CD14-positive monocyte (primary cell): ENCODE measurements at regions not wholly inside any gene's neighbourhood (a gene's known extent, or its start where the extent isn't known, plus 50 kb on each side); places are given as distances from the start of the nearest gene placed in this dataset.

ENCODE experiments used
- DNase-seq, 3 donors: peaks; one replicate each; pipeline ENCODE4 v3.0.0-alpha.2; 2011 to 2022
- H2AFZ ChIP-seq: 2 replicates; pipeline ENCODE4 v1.6.0; 2012; ENCODE audit warnings: mild to moderate bottlenecking, low read depth, low read length, inconsistent platforms; ENCODE audit not compliant: insufficient read depth, poor library complexity, severe bottlenecking
- H3K27ac ChIP-seq, 2 donors: 1 replicate in 1 of 2; 2 replicates in 1 of 2; pipeline ENCODE4 v1.5.1; 2012 to 2013; ENCODE audit warnings: low read length in 2 of 2, control low read depth in 1 of 2, inconsistent platforms in 1 of 2, low read depth in 1 of 2, mild to moderate bottlenecking in 1 of 2
- H3K27me3 ChIP-seq, 2 donors: one replicate each; pipeline versions ENCODE4 v1.6.0 to v1.6.1; 2011 to 2013; ENCODE audit warnings: low read length in 2 of 2; ENCODE audit not compliant: control insufficient read depth in 2 of 2, insufficient read depth in 2 of 2
- H3K36me3 ChIP-seq, 2 donors: replicated peaks in 1 of 2; 1 replicate in 1 of 2; 2 replicates in 1 of 2; pipeline versions ENCODE4 v1.5.1 to v1.6.1; 2012 to 2013; ENCODE audit warnings: low read length in 2 of 2, control low read depth in 1 of 2, inconsistent platforms in 1 of 2, mild to moderate bottlenecking in 1 of 2; ENCODE audit not compliant: insufficient read depth in 2 of 2, control insufficient read depth in 1 of 2
- H3K4me1 ChIP-seq, 2 donors: 1 replicate in 1 of 2; 2 replicates in 1 of 2; pipeline versions ENCODE4 v1.5.1 to v1.6.1; 2012 to 2013; ENCODE audit warnings: low read length in 2 of 2, control low read depth in 1 of 2, inconsistent platforms in 1 of 2, mild to moderate bottlenecking in 1 of 2, moderate library complexity in 1 of 2; ENCODE audit not compliant: insufficient read depth in 2 of 2, control insufficient read depth in 1 of 2
- H3K4me2 ChIP-seq: replicated peaks from 2 replicates; pipeline ENCODE3; 2012; ENCODE audit warnings: low read length, moderate library complexity, mild to moderate bottlenecking; ENCODE audit not compliant: poor library complexity, severe bottlenecking; ENCODE audit errors: extremely low read depth
- H3K4me3 ChIP-seq, 3 experiments: fragments of 200-600 bp in 1 of 3; sonication (generic) in 1 of 3; replicated peaks in 1 of 3; 1 replicate in 2 of 3; 2 replicates in 1 of 3; pipeline ENCODE4 v1.5.1; 2011 to 2013; ENCODE audit warnings: low read length in 3 of 3, mild to moderate bottlenecking in 3 of 3, control low read depth in 2 of 3, low read depth in 2 of 3, inconsistent platforms in 1 of 3, moderate library complexity in 1 of 3
- H3K79me2 ChIP-seq: 2 replicates; pipeline ENCODE4 v1.6.0; 2012; ENCODE audit warnings: mild to moderate bottlenecking, control low read depth, inconsistent platforms, low read length, moderate library complexity; ENCODE audit not compliant: insufficient read depth
- H3K9ac ChIP-seq: 2 replicates; pipeline ENCODE4 v1.6.0; 2017; ENCODE audit warnings: low read length, mild to moderate bottlenecking; ENCODE audit not compliant: insufficient read depth, poor library complexity, severe bottlenecking
- H3K9me3 ChIP-seq, 2 donors: replicated peaks in 1 of 2; 1 replicate in 1 of 2; 2 replicates in 1 of 2; pipeline versions ENCODE4 v1.5.1 to v1.6.1; 2012 to 2013; ENCODE audit warnings: low read length in 2 of 2, control low read depth in 1 of 2; ENCODE audit not compliant: control insufficient read depth in 1 of 2, insufficient read depth in 1 of 2
- H4K20me1 ChIP-seq: 2 replicates; pipeline ENCODE4 v1.6.0; 2012; ENCODE audit warnings: mild to moderate bottlenecking, low read length, control low read depth, moderate library complexity; ENCODE audit not compliant: insufficient read depth
- H3K27ac Mint-ChIP-seq, 7 donors: one replicate each; pipeline ENCODE4 v1.8.0; 2020; ENCODE audit warnings: mild to moderate bottlenecking in 7 of 7, mixed read lengths in 7 of 7, moderate library complexity in 6 of 7, inconsistent platforms in 2 of 7
- H3K27me3 Mint-ChIP-seq, 3 donors: one replicate each; pipeline ENCODE4 v1.8.0; 2021 to 2022; ENCODE audit warnings: low read depth in 3 of 3, mild to moderate bottlenecking in 3 of 3, mixed read lengths in 3 of 3, moderate library complexity in 3 of 3, inconsistent platforms in 1 of 3
- H3K36me3 Mint-ChIP-seq, 2 donors: one replicate each; pipeline ENCODE4 v1.8.0; 2020; ENCODE audit warnings: mixed read lengths in 2 of 2, inconsistent platforms in 1 of 2, mild to moderate bottlenecking in 1 of 2
- H3K4me1 Mint-ChIP-seq: one replicate; pipeline ENCODE4 v1.8.0; 2020; ENCODE audit warnings: mild to moderate bottlenecking, mixed read lengths
- H3K4me3 Mint-ChIP-seq, 2 donors: one replicate each; pipeline ENCODE4 v1.8.0; 2020; ENCODE audit warnings: mild to moderate bottlenecking in 2 of 2, mixed read lengths in 2 of 2, moderate library complexity in 1 of 2
- H3K9me3 Mint-ChIP-seq, 7 donors: one replicate each; pipeline ENCODE4 v1.8.0; 2020 to 2022; ENCODE audit warnings: mixed read lengths in 7 of 7, mild to moderate bottlenecking in 6 of 7, moderate library complexity in 6 of 7, inconsistent platforms in 2 of 7
- CTCF ChIP-seq: fragments of 200-600 bp; IDR thresholded peaks from one replicate; pipeline ENCODE4 v1.8.0; 2022; ENCODE audit warnings: antibody characterized with exemption, mild to moderate bottlenecking
- WGBS: methylation state at CpG from one replicate; pipeline ENCODE4 v1.1.5; 2013; ENCODE audit warnings: missing lambda C conversion rate; ENCODE audit not compliant: insufficient coverage; 5-methylcytosine and 5-hydroxymethylcytosine counted together
- intact Hi-C, 2 donors: fragments of 100-400 bp; cut with micrococcal nuclease; formaldehyde crosslinking; loops; one replicate each; pipeline versions ENCODE4 v1.15.0 to v1.15.1; 2023

DNA sequence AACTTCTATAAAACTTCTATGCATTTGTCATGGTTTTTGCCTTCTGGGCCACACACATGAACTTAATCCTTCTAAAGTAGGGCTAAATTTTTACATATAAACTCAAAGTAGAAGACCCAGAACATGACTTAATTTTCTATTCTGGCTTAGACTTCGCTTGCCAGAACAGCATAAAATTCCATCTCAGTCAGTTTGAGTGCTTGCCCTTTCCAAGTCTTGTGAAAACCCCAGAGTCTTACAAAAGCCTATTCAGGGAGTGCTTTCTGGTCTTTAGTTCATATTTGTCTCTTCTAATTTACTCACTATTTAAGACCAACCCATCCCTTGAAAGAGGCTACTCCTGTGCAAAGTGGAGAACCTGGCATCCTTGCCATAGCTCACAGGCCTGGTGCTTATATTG lies 201.6 kb upstream of the MEOX2 start:
- Histone ChIP-seq H3K27ac (no peak overlapping the region), H4K20me1 (no peaks in the 10 kb centered on the region), H3K4me2 (no peak overlapping the region), H3K9ac (no peak overlapping the region), H3K4me3 (no peak overlapping the region), H2AFZ (no peak overlapping the region), H3K4me1 (no peaks in the 10 kb centered on the region), H3K9me3 (no peaks in the 10 kb centered on the region), H3K27me3 (no peaks in the 10 kb centered on the region), H3K36me3 (no peaks in the 10 kb centered on the region), H3K79me2 (no peaks in the 10 kb centered on the region)
- peaks cover 0 to 3% (median 0%) of the 10 kb centered on the region in 3 donors for H3K27me3 Mint-ChIP-seq
- no peak for DNase-seq
- WGBS, result no CpG with 5 or more reads among the region's 1 CpG
- no peak overlapping the region for H3K4me3 Mint-ChIP-seq
- intact Hi-C loops, result no loop called here
- peaks cover 2% of the 10 kb centered on the region for H3K4me1 Mint-ChIP-seq
- H3K36me3 Mint-ChIP-seq, result no peaks in the 10 kb centered on the region
- TF ChIP-seq CTCF, result no peak
- H3K9me3 Mint-ChIP-seq, result no peaks in the 10 kb centered on the region
- no peak overlapping the region for H3K27ac Mint-ChIP-seq

DNA sequence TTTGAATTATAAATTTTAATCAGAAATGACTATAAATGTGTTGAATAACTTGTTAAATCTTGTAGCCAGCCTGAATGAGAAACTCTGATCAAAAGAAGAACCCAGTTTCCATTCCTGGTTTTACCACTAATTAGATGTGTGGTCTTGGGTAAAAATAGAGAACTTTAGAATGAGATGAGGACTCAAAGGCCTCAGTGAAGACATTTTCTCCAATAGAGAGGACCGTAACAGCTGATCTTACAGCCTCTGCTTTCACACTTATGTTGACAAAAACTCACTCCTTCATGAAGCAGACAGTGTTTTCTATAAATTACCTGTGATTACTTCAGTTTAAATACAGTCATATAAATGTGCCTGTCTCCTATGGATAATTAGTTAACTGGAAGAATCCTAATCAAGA lies 200.1 kb upstream of the MEOX2 start:
- no peaks in the 10 kb centered on the region for H4K20me1 ChIP-seq
- Mint-ChIP-seq H3K36me3 (no peaks in the 10 kb centered on the region), H3K27ac (no peak overlapping the region), H3K9me3 (peaks cover 0 to 4% (median 0%) of the 10 kb centered on the region in 7 donors), H3K4me1 (peaks cover 1% of the 10 kb centered on the region), H3K27me3 (no peaks in the 10 kb centered on the region), H3K4me3 (no peak overlapping the region)
- no peak for TF ChIP-seq CTCF
- H3K27me3 ChIP-seq, result no peaks in the 10 kb centered on the region
- H3K9me3 ChIP-seq, result no peaks in the 10 kb centered on the region
- no CpG with 5 or more reads among the region's 1 CpG for WGBS
- H3K9ac ChIP-seq, result no peak overlapping the region
- DNase-seq, result no peak
- H3K36me3 ChIP-seq, result no peaks in the 10 kb centered on the region
- H3K27ac ChIP-seq, result no peak overlapping the region
- H3K4me2 ChIP-seq, result no peak overlapping the region
- H3K4me3 ChIP-seq, result no peak overlapping the region
- no peaks in the 10 kb centered on the region for H3K4me1 ChIP-seq
- H3K79me2 ChIP-seq, result no peaks in the 10 kb centered on the region
- intact Hi-C loops, result no loop called here
- no peak overlapping the region for H2AFZ ChIP-seq
